ENCODE measurements at regions not wholly inside any gene's neighbourhood (a gene's known extent, or its start where the extent isn't known, plus 50 kb on each side); places are given as distances from the start of the nearest gene placed in this dataset.

GRCh38 chr6:164905311-164905710 lies 404.1 kb downstream of the C6orf118 start:
- TF ChIP-seq, protein P1, sequence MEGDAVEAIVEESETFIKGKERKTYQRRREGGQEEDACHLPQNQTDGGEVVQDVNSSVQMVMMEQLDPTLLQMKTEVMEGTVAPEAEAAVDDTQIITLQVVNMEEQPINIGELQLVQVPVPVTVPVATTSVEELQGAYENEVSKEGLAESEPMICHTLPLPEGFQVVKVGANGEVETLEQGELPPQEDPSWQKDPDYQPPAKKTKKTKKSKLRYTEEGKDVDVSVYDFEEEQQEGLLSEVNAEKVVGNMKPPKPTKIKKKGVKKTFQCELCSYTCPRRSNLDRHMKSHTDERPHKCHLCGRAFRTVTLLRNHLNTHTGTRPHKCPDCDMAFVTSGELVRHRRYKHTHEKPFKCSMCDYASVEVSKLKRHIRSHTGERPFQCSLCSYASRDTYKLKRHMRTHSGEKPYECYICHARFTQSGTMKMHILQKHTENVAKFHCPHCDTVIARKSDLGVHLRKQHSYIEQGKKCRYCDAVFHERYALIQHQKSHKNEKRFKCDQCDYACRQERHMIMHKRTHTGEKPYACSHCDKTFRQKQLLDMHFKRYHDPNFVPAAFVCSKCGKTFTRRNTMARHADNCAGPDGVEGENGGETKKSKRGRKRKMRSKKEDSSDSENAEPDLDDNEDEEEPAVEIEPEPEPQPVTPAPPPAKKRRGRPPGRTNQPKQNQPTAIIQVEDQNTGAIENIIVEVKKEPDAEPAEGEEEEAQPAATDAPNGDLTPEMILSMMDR (IDR thresholded peaks at IDR 0.05; ENCODE audit: insufficient read depth, low read length, poor library complexity, severe bottlenecking) = no peak
- no peak for TF ChIP-seq EZH2phosphoT487 (conservative IDR thresholded peaks at IDR 0.05; ENCODE audit: low read length)
